Endothelial cell of umbilical vein (primary cell): ENCODE measurements at regions not wholly inside any gene's neighbourhood (a gene's known extent, or its start where the extent isn't known, plus 50 kb on each side); places are given as distances from the start of the nearest gene placed in this dataset.

Experiments used
- BruUV-seq: library from RNA; stranded (reverse); fragments of 400-500 nt; replicated peaks from 2 replicates; lab custom pipeline; 2021; lab: Mats Ljungman, UMichigan
- CTCF ChIA-PET: fragments of 300-600, 350-600 bp; sonication (Branson Sonifier 250); formaldehyde crosslinking; loops from one replicate; lab custom pipeline; 2021; ENCODE audit warnings: antibody characterized with exemption, inconsistent platforms; lab: Charles Lee
- POLR2A ChIA-PET: fragments of 300-600, 350-600 bp; sonication (Branson Sonifier 250); formaldehyde crosslinking; loops from one replicate; lab custom pipeline; 2021; ENCODE audit warnings: antibody characterized with exemption, inconsistent platforms; lab: Charles Lee
- DNase-seq: peaks from one replicate; pipeline ENCODE4 v3.0.0-alpha.2; 2011; ENCODE audit warnings: low read depth, low spot score
- FAIRE-seq: peaks from 2 replicates; lab custom pipeline; 2011; peaks lifted over from hg19 to GRCh38; lab: Jason Lieb, UNC
- H2AFZ ChIP-seq: 2 replicates; pipeline ENCODE4 v1.6.0; 2012; ENCODE audit warnings: low read depth, low read length, control low read depth, inconsistent platforms
- H3K27ac ChIP-seq: 2 replicates; pipeline ENCODE4 v1.5.1; 2011; ENCODE audit warnings: low read depth, mild to moderate bottlenecking, control low read depth, low read length, moderate library complexity; ENCODE audit not compliant: insufficient read depth
- H3K27me3 ChIP-seq, 2 experiments: 2 replicates each; pipeline versions ENCODE4 v1.6.0 to v1.6.1; 2011; ENCODE audit warnings: low read length in 2 of 2, mixed read lengths in 1 of 2; ENCODE audit not compliant: control insufficient read depth in 2 of 2, insufficient read depth in 2 of 2
- H3K36me3 ChIP-seq, 2 experiments: 2 replicates in 1 of 2; 3 replicates in 1 of 2; pipeline ENCODE4 v1.5.1; 2011; ENCODE audit warnings: low read length in 2 of 2, mild to moderate bottlenecking in 1 of 2, moderate library complexity in 1 of 2; ENCODE audit not compliant: control insufficient read depth in 2 of 2, insufficient read depth in 2 of 2; ENCODE audit errors: extremely low read depth in 1 of 2
- H3K4me1 ChIP-seq: 3 replicates; pipeline ENCODE4 v1.5.1; 2011; ENCODE audit warnings: mild to moderate bottlenecking, low read length; ENCODE audit not compliant: control insufficient read depth, insufficient read depth; ENCODE audit errors: extremely low read depth
- H3K4me2 ChIP-seq: 2 replicates; pipeline ENCODE4 v1.6.1; 2011; ENCODE audit warnings: low read length, control low read depth, mixed read lengths; ENCODE audit not compliant: insufficient read depth
- H3K4me3 ChIP-seq, 3 experiments: fragments of 200-600 bp in 1 of 3; sonication (generic), shearing (Covaris generic) in 1 of 3; replicated peaks in 1 of 3; 2 replicates each; pipeline ENCODE4 v1.5.1; 2011 to 2016; ENCODE audit warnings: control low read depth in 3 of 3, low read length in 3 of 3, mild to moderate bottlenecking in 2 of 3, inconsistent platforms in 1 of 3, low read depth in 1 of 3, moderate library complexity in 1 of 3; ENCODE audit not compliant: insufficient read depth in 1 of 3
- H3K79me2 ChIP-seq: 2 replicates; pipeline ENCODE4 v1.6.0; 2012; ENCODE audit warnings: low read length, inconsistent platforms; ENCODE audit not compliant: control insufficient read depth, insufficient read depth
- H3K9ac ChIP-seq: replicated peaks from 2 replicates; pipeline ENCODE3; 2011; ENCODE audit warnings: low read length, control low read depth; ENCODE audit not compliant: insufficient read depth; ENCODE audit errors: extremely low read depth
- H3K9me1 ChIP-seq: replicated peaks from 3 replicates; pipeline ENCODE4 v1.6.0; 2011; ENCODE audit warnings: mild to moderate bottlenecking, low read length; ENCODE audit not compliant: control insufficient read depth, insufficient read depth; ENCODE audit errors: extremely low read depth
- H3K9me3 ChIP-seq: replicated peaks from 2 replicates; pipeline ENCODE4 v1.5.1; 2012; ENCODE audit warnings: low read length, inconsistent platforms; ENCODE audit not compliant: control insufficient read depth, insufficient read depth
- H4K20me1 ChIP-seq: replicated peaks from 2 replicates; pipeline ENCODE3; 2011; ENCODE audit warnings: mild to moderate bottlenecking, low read length; ENCODE audit not compliant: control insufficient read depth, insufficient read depth; ENCODE audit errors: extremely low read depth
- CTCF ChIP-seq, 2 donors: IDR thresholded peaks; 1 replicate in 1 of 2; 2 replicates in 1 of 2; pipeline ENCODE4 v1.5.1; 2011; ENCODE audit warnings: low read length in 2 of 2, mild to moderate bottlenecking in 2 of 2, moderate library complexity in 2 of 2, control low read depth in 1 of 2, inconsistent platforms in 1 of 2, low read depth in 1 of 2; ENCODE audit not compliant: insufficient read depth in 1 of 2; ENCODE audit errors: extremely low read depth in 1 of 2
- EZH2 ChIP-seq: IDR thresholded peaks from 2 replicates; pipeline ENCODE4 v1.6.1; 2012; ENCODE audit warnings: borderline replicate concordance, low read depth, mild to moderate bottlenecking, moderate library complexity, low read length, inconsistent platforms; ENCODE audit not compliant: severe bottlenecking
- FOS ChIP-seq: IDR thresholded peaks from 2 replicates; pipeline ENCODE4 v1.6.1; 2011; ENCODE audit warnings: mild to moderate bottlenecking, low read length, moderate library complexity, borderline replicate concordance; ENCODE audit not compliant: insufficient read depth
- GATA2 ChIP-seq: IDR thresholded peaks from 2 replicates; pipeline ENCODE4 v1.7.0; 2011; ENCODE audit warnings: low read depth, mild to moderate bottlenecking, moderate library complexity, mixed read lengths, low read length; ENCODE audit not compliant: insufficient read length, insufficient read depth
- JUN ChIP-seq: IDR thresholded peaks from 2 replicates; pipeline ENCODE4 v1.6.1; 2011; ENCODE audit warnings: borderline replicate concordance, low read depth; ENCODE audit not compliant: insufficient read length, insufficient read depth
- MAX ChIP-seq: IDR thresholded peaks from 2 replicates; pipeline ENCODE4 v1.6.1; 2011; ENCODE audit not compliant: insufficient read depth, insufficient read length
- MYC ChIP-seq: IDR thresholded peaks from one replicate; pipeline ENCODE4 v1.6.1; 2011; ENCODE audit warnings: mild to moderate bottlenecking, low read depth, low read length
- POLR2A ChIP-seq: IDR thresholded peaks from 2 replicates; pipeline ENCODE4 v1.6.1; 2012; ENCODE audit warnings: low read depth, mild to moderate bottlenecking, control low read depth, low read length
- POLR2AphosphoS5 ChIP-seq: IDR thresholded peaks from 2 replicates; pipeline ENCODE4 v1.6.1; 2012; ENCODE audit warnings: low read depth, mild to moderate bottlenecking, control low read depth, low read length, moderate library complexity; ENCODE audit not compliant: insufficient read depth
- dilution Hi-C: fragments of 300-500 bp; cut with MboI; formaldehyde crosslinking; loops from one replicate; pipeline ENCODE4 v1.15.0; 2019; ENCODE audit warnings: low sequenced_read_pairs; ENCODE audit not compliant: extremely low pct_ligation_motif_present
- intact Hi-C: fragments of 100-400 bp; cut with micrococcal nuclease; formaldehyde crosslinking; loops from one replicate; pipeline ENCODE4 v1.10.0; 2022

GRCh38 chr6:98047871-98048270 lies 764.9 kb upstream of the MMS22L start:
- CTCF ChIA-PET: no interaction called here
- H3K36me3 ChIP-seq: no peaks in the 10 kb centered on the region
- no peaks in the 10 kb centered on the region for H3K9me3 ChIP-seq
- no peak overlapping the region for H3K9ac ChIP-seq
- H3K4me2 ChIP-seq: no peak overlapping the region
- H3K27me3 ChIP-seq: no peaks in the 10 kb centered on the region
- H3K79me2 ChIP-seq: no peaks in the 10 kb centered on the region
- no peaks in the 10 kb centered on the region for H3K9me1 ChIP-seq
- no TSS peak for BruUV-seq
- dilution Hi-C loops: no loop called here
- POLR2A ChIA-PET: no interaction called here
- TF ChIP-seq MAX (no peak), CTCF (IDR thresholded peaks at IDR 0.05; ENCODE audit: extremely low read depth in 1 of 2, insufficient read depth in 1 of 2, low read depth in 1 of 2, low read length in 2 of 2) (no peak), JUN (no peak), POLR2A (no peak), FOS (no peak), GATA2 (no peak), MYC (no peak), EZH2 (no peak), POLR2AphosphoS5 (no peak)
- no peak overlapping the region for H2AFZ ChIP-seq
- no peak for DNase-seq
- no peak overlapping the region for H3K27ac ChIP-seq
- no peak for FAIRE-seq
- H3K4me3 ChIP-seq: no peak overlapping the region
- intact Hi-C loops: no loop called here
- no peaks in the 10 kb centered on the region for H3K4me1 ChIP-seq
- H4K20me1 ChIP-seq: no peaks in the 10 kb centered on the region
